ENCODE measurements at regions not wholly inside any gene's neighbourhood (a gene's known extent, or its start where the extent isn't known, plus 50 kb on each side); places are given as distances from the start of the nearest gene placed in this dataset.

DNA sequence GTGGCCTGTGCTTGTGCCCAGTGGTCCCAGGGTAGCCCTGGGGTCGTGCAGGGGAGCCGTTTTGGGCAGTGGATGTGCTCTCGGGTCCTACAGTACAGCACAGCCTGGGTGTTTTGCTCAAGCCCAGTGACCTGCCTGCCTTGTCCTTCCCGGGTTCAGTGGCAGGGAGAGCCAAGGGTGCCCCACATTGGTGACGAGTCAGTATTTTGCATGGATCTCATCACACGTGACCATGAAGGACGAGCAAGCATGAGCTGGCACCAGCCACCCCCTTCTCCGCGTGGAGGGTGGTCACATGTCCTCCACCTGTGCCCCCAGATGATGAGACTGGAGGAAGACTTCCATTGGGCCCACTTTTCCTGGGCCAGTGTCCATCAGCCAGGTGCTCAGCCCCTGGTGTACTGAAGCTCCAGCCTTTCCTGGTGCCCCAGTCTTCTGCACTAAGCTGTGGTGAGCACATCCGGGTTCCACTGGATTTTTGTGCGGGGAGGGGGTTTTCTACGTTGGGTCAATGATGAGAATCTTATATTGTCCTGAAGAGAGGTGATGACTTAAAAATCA is 197.5 kb downstream of the UBE3A start:
- WGBS, 2 experiments (ENCODE audit: extremely low coverage in 1 of 2, insufficient coverage in 1 of 2, insufficient read length in 1 of 2, insufficient replicate concordance in 2 of 2, low coverage in 1 of 2, low lambda C conversion rate in 2 of 2, missing lambda C conversion rate in 1 of 2): 79% methylated on average over 12 of the region's 12 CpGs; no CpG with 5 or more reads in 1 of the 2 experiments
- no peak overlapping the region for H4K8ac ChIP-seq (ENCODE audit: extremely low read depth, insufficient read depth, low read length)
- H3K9me3 ChIP-seq (ENCODE audit: insufficient read depth in 2 of 2, low read depth in 1 of 2, low read length in 1 of 2): peaks cover 69 to 98% of the 10 kb centered on the region in 2 experiments
- H3K56ac ChIP-seq (replicated peaks; ENCODE audit: insufficient read length, low read depth, low read length): no peak overlapping the region
- FAIRE-seq (no peak), DNase-seq (ENCODE audit: low read depth in 1 of 2, low spot score in 2 of 2) (no peak)
- ChIA-PET POLR2A (ENCODE audit: partially characterized antibody) (no interaction called here), CTCF (ENCODE audit: partially characterized antibody) (no interaction called here)
- H3K14ac ChIP-seq (ENCODE audit: insufficient read length): no peak overlapping the region
- no peak overlapping the region for H3K23ac ChIP-seq (ENCODE audit: insufficient read length)
- no peaks in the 10 kb centered on the region for H3K4me1 ChIP-seq (replicated peaks in 1 of 4; ENCODE audit: control insufficient read depth in 3 of 4, insufficient read depth in 4 of 4, low read length in 3 of 4)
- H4K91ac ChIP-seq (replicated peaks; ENCODE audit: insufficient read length, low read length): no peak overlapping the region
- no peaks in the 10 kb centered on the region for H3K79me2 ChIP-seq (ENCODE audit: control insufficient read depth in 1 of 2, insufficient read depth in 2 of 2, low read length in 2 of 2)
- no peaks in the 10 kb centered on the region for H3K27me3 ChIP-seq (replicated peaks in 1 of 4; ENCODE audit: control insufficient read depth in 3 of 4, extremely low read depth in 1 of 4, insufficient read depth in 3 of 4, low read length in 3 of 4)
- H3K79me1 ChIP-seq (ENCODE audit: low read depth, low read length): no peaks in the 10 kb centered on the region
- H2BK5ac ChIP-seq (ENCODE audit: low read depth, low read length): no peak overlapping the region
- no peak overlapping the region for H2BK120ac ChIP-seq (replicated peaks; ENCODE audit: low read depth, low read length)
- no peak overlapping the region for H2BK20ac ChIP-seq (ENCODE audit: low read length)
- H3K27ac ChIP-seq (ENCODE audit: low read depth, low read length): no peak overlapping the region
- TF ChIP-seq NANOG (IDR thresholded peaks at IDR 0.05; ENCODE audit: insufficient read depth, low read depth, low read length, poor library complexity, severe bottlenecking) (no peak), YY1 (IDR thresholded peaks at IDR 0.05; ENCODE audit: low read depth, low read length) (no peak), BRCA1 (IDR thresholded peaks at IDR 0.05; ENCODE audit: low read depth, low read length) (no peak), SIX5 (IDR thresholded peaks at IDR 0.05; ENCODE audit: low read depth, low read length) (no peak), EGR1 (IDR thresholded peaks at IDR 0.05; ENCODE audit: borderline replicate concordance, low read depth, low read length) (no peak)
- TF ChIP-seq, protein P1, sequence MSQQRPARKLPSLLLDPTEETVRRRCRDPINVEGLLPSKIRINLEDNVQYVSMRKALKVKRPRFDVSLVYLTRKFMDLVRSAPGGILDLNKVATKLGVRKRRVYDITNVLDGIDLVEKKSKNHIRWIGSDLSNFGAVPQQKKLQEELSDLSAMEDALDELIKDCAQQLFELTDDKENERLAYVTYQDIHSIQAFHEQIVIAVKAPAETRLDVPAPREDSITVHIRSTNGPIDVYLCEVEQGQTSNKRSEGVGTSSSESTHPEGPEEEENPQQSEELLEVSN (IDR thresholded peaks at IDR 0.05): no peak
- no peak overlapping the region for H3K4me2 ChIP-seq (ENCODE audit: insufficient read depth in 1 of 2, low read depth in 2 of 2, low read length in 2 of 2)
- no peaks in the 10 kb centered on the region for H3K36me3 ChIP-seq (ENCODE audit: control insufficient read depth in 2 of 4, insufficient read depth in 4 of 4, low read length in 3 of 4)
- no peak overlapping the region for H3K9ac ChIP-seq (replicated peaks in 1 of 4; ENCODE audit: extremely low read depth in 1 of 4, low read depth in 3 of 4, low read length in 3 of 4)
- no peak overlapping the region for H2AFZ ChIP-seq (ENCODE audit: low read length)
- H4K20me1 ChIP-seq (replicated peaks in 1 of 2; ENCODE audit: control insufficient read depth in 1 of 2, insufficient read depth in 2 of 2, low read length in 2 of 2): no peaks in the 10 kb centered on the region
- H4K5ac ChIP-seq (ENCODE audit: insufficient read length, low read depth, low read length): no peak overlapping the region
- H2AK5ac ChIP-seq (ENCODE audit: low read depth, low read length): no peak overlapping the region
- no peak overlapping the region for H2BK15ac ChIP-seq (ENCODE audit: low read length)
- H3K18ac ChIP-seq (ENCODE audit: extremely low read depth, low read length): no peak overlapping the region
- H2BK12ac ChIP-seq (ENCODE audit: low read depth, low read length): no peak overlapping the region
- no peak overlapping the region for H3K4ac ChIP-seq (replicated peaks; ENCODE audit: insufficient read length, low read depth, low read length)
- H3K23me2 ChIP-seq (ENCODE audit: low read depth, low read length): no peaks in the 10 kb centered on the region
- H3K4me3 ChIP-seq (ENCODE audit: extremely low read depth in 1 of 4, insufficient read depth in 2 of 4, low read depth in 3 of 4, low read length in 4 of 4): no peak overlapping the region
